NCI-H774 (cell line): ENCODE measurements at regions not wholly inside any gene's neighbourhood (a gene's known extent, or its start where the extent isn't known, plus 50 kb on each side); places are given as distances from the start of the nearest gene placed in this dataset.
A peak's percentile ranks its signal among the peaks of the same experiment; 100 is the strongest.

Source experiments
- DNase-seq: peaks from one replicate; lab custom pipeline; 2025; lab: John Stamatoyannopoulos, UW

- DNase-seq: no peak
Observed at GRCh38 chr20:59495166-59495565, 109.2 kb upstream of the PHACTR3 start.

GRCh38 chr20:59495894-59496510 is 108.3 kb upstream of the PHACTR3 start:
- peak; percentile 34 for DNase-seq

GRCh38 chr20:59498291-59498690 is 106.0 kb upstream of the PHACTR3 start:
- DNase-seq: no peak

GRCh38 chr20:59499863-59500262 is 104.5 kb upstream of the PHACTR3 start:
- no peak for DNase-seq

- DNase-seq: no peak
Observed at GRCh38 chr20:59508729-59509128, 95.6 kb upstream of the PHACTR3 start.

- no peak for DNase-seq
Observed at GRCh38 chr20:59512651-59513050, 91.7 kb upstream of the PHACTR3 start.

- DNase-seq: no peak
Observed at GRCh38 chr20:59514554-59514953, 89.8 kb upstream of the PHACTR3 start.

GRCh38 chr20:59515013-59515905 is 89.1 kb upstream of the PHACTR3 start:
- peak; percentile 46 for DNase-seq

- DNase-seq: no peak
Observed at GRCh38 chr20:59515906-59516209, 88.5 kb upstream of the PHACTR3 start.

GRCh38 chr20:59518881-59519706 is 85.2 kb upstream of the PHACTR3 start:
- peak; percentile 45 for DNase-seq

GRCh38 chr20:59519707-59520014 is 84.7 kb upstream of the PHACTR3 start:
- no peak for DNase-seq

- no peak for DNase-seq
Observed at GRCh38 chr20:59520814-59521213, 83.5 kb upstream of the PHACTR3 start.

GRCh38 chr20:59525500-59526241 is 78.7 kb upstream of the PHACTR3 start:
- peak; percentile 2 for DNase-seq

- no peak for DNase-seq
Observed at GRCh38 chr20:59526242-59527225, 77.8 kb upstream of the PHACTR3 start.

GRCh38 chr20:59530782-59531181 is 73.6 kb upstream of the PHACTR3 start:
- no peak for DNase-seq

- no peak for DNase-seq
Observed at GRCh38 chr20:59537991-59538390, 66.3 kb upstream of the PHACTR3 start.

- DNase-seq: no peak
Observed at GRCh38 chr20:59547596-59547995, 56.7 kb upstream of the PHACTR3 start.
